Neuron (in vitro differentiated cells): ENCODE measurements at regions not wholly inside any gene's neighbourhood (a gene's known extent, or its start where the extent isn't known, plus 50 kb on each side); places are given as distances from the start of the nearest gene placed in this dataset.

Experiments used
- H2AFZ ChIP-seq: one replicate; pipeline ENCODE4 v1.6.1; 2013; ENCODE audit warnings: low read depth, mild to moderate bottlenecking, inconsistent platforms, low read length, moderate library complexity
- H3K27me3 ChIP-seq: one replicate; pipeline ENCODE4 v1.6.1; 2013; ENCODE audit warnings: low read length; ENCODE audit not compliant: insufficient read depth
- H3K36me3 ChIP-seq: one replicate; pipeline ENCODE4 v1.6.1; 2013; ENCODE audit warnings: low read length; ENCODE audit not compliant: insufficient read depth
- H3K4me1 ChIP-seq: one replicate; pipeline ENCODE4 v1.6.1; 2013; ENCODE audit warnings: low read length; ENCODE audit not compliant: insufficient read depth
- H3K4me3 ChIP-seq: 2 replicates; pipeline ENCODE4 v1.5.1; 2013; ENCODE audit warnings: mild to moderate bottlenecking, low read length, moderate library complexity
- H3K9me3 ChIP-seq: one replicate; pipeline ENCODE4 v1.6.1; 2013; ENCODE audit warnings: low read length

DNA sequence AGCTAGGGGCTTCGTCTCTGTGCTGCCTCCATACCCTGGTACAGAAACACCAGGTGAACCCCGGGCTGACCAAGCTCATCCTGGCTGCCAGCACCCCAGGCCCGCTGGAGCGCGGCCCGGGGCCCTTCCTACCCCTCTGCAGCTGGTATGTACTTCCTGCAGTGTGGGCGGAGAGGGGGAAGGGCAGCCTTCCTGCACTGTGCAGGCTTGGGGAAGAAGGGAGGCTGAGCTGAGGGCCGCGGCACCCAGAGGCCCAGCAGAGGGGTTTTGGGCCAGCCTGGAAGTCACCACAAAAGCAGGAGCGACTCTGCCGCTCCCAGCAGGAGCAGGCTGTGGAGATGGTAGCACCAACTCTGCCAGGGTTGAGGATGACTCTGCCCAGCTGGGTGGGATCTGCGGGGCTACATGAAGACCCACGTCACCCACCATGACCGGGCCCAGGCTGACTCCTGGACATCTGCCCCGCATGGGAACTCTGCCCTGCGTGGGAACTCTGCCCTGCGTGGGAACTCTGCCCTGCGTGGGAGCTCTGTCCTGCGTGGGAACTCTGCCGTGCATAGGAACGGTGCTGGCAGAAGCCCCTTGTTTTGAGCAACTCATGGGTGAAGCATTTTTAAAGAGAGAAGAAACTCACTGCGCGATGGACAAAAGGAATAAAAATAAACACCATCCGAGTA lies 273.3 kb downstream of the NDUFA10 start:
- H3K4me1 ChIP-seq = no peaks in the 10 kb centered on the region
- no peak overlapping the region for H3K4me3 ChIP-seq
- H3K27me3 ChIP-seq = no peaks in the 10 kb centered on the region
- H3K36me3 ChIP-seq = no peaks in the 10 kb centered on the region
- H3K9me3 ChIP-seq = no peaks in the 10 kb centered on the region
- no peak overlapping the region for H2AFZ ChIP-seq

DNA sequence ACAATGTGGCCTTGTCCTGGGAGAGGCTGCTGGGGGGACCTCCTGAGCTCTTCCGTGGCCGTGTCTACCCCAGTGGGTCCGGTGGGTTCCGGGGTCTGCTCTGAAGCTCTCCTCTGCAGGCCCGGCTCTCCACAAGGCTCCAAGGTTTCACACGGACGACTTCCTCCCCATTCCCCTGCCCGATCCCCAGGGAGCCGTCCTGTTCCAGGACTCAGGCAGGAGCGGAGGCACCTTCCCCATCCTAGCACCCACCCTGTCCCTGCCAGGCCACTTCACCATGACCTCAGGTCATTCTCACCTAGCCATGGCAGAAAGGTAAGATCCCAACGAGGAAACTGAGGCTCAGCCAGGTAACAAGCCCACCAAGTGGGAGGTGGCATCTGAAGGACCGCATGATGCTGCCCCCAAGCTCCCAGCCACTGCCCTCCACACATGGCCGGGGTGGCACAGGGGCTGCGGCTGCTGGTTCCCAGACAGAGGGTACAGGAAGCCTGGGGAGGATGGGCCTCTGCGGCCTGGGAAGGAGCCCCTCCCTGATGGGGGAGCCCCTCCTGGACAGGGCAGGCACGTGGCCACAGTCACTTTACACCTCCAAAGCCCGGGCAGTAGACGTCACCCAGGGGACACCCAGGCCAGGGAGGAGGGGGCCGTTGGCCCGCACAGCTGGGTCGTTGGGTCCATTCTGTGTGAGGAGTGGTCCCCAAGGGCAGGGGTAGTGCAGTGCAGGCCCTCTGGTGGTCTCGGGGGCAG lies 274.0 kb downstream of the NDUFA10 start:
- H3K36me3 ChIP-seq = no peaks in the 10 kb centered on the region
- peaks cover 3% of the 10 kb centered on the region for H3K27me3 ChIP-seq
- H2AFZ ChIP-seq = no peak overlapping the region
- H3K9me3 ChIP-seq = no peaks in the 10 kb centered on the region
- H3K4me1 ChIP-seq = no peaks in the 10 kb centered on the region
- no peak overlapping the region for H3K4me3 ChIP-seq

DNA sequence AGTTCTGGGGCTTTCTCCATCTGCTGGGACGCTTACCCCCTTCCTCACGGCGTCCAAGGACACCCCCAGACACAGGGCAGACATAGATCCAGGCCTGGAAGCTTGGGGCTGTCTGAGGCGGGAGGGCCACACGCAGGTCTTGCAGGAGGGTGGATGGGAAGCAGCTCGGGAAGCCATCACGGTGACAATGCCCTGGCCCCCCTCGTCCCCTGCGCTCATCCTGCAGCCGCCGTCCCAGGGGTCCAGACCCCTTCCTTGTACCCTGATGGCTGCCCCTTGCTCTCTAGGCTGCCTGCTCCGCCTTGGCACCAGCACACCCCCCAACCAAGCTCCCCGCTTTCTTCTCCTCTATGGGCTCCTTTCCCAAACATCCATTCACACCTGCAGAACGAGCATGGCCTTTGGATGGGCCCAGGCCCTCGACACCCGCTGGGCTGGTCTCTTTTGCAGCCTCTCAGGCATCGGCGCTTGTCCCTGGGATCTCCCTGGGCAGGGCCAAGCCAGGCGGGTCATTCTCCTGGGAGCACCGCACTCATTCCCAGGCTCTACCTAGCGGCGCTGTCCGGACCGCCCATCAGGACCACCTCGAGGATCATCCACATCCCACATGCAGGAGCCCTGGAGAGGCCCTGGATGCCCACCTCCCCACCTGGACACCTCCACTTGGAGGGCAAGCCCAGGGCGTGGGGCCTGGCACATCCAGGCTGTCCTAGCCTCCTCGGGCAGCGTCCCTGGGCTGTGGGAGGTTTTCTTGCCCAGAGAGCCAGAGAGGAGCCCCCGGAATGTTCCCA lies 274.9 kb downstream of the NDUFA10 start:
- Histone ChIP-seq H3K4me1 (no peaks in the 10 kb centered on the region), H3K9me3 (no peaks in the 10 kb centered on the region), H3K27me3 (peaks cover 10% of the 10 kb centered on the region), H3K36me3 (no peaks in the 10 kb centered on the region), H2AFZ (no peak overlapping the region), H3K4me3 (no peak overlapping the region)

DNA sequence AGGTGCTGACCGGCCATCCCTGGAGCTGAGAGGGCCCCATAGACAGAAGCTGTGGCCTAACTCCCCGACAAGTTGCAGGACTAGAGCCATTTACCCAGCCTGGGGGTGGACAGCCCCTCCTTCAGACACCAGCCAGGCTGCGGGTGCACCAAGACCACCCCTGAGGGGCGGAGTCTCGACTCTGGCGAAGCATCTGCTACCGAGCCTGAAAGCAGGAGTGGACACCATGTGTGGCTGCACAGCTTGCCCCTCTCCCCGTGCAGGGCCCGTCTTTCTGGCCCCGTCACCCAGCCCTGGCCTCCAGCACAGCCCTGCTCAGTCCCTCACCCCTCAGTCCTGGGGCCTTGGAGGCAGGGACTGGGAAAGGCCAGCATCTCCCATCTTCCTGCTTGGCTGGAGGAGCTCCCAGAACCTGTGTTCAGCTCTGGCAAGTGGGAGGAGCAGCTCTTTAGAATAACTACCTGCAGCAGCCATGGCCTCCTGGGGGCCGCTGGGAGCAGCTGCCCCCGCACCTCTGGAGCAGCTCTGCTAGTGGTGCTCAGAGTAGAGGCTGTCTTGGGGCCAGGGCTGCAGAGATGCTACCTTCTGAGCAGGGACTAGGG lies 275.8 kb downstream of the NDUFA10 start:
- Histone ChIP-seq H3K4me1 (no peaks in the 10 kb centered on the region), H3K9me3 (no peaks in the 10 kb centered on the region), H3K27me3 (peaks cover 13% of the 10 kb centered on the region), H2AFZ (no peak overlapping the region), H3K36me3 (no peaks in the 10 kb centered on the region), H3K4me3 (no peak overlapping the region)

DNA sequence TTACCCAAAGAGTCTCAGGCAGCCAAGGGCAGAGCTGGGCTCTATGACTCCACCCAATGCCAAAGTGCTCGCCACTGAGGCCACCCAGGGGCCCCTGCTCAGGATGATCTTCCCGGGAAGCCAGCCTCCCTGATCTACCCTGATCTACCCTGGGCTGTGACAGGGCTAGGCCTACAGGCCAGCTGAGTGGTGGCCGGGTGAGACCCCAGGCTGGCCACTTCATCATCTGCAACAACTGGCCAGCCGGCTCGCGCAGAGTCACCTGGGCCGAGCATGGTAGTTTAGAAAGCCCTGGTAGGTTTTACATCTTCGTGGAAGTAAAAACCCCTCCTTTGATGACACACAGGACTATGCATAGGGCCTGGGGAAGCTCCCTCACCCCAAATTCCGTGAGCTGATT lies 276.3 kb downstream of the NDUFA10 start:
- Histone ChIP-seq H3K27me3 (peaks cover 13% of the 10 kb centered on the region), H3K4me1 (no peaks in the 10 kb centered on the region), H3K9me3 (no peaks in the 10 kb centered on the region), H2AFZ (no peak overlapping the region), H3K36me3 (no peaks in the 10 kb centered on the region), H3K4me3 (no peak overlapping the region)

DNA sequence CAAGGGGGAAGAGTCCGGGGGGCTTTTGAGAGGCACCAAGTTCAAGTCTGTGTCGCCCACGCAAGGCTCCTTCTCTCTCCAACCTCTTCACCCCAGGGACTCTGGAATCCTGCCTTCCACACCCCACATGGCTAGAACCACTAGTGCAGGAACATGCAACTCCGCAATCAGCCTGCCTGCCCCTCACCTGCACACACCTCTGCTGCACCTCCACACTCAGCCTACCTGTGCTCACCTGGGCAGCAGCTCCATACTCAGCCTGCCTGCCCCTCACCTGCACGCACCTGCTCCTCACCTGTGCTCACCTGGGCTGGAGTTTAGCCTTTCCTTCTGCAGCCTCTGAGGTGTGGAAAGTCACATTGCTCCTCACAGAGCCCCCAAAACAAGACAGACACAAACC lies 277.4 kb downstream of the NDUFA10 start:
- Histone ChIP-seq H3K4me3 (no peak overlapping the region), H3K9me3 (no peaks in the 10 kb centered on the region), H3K27me3 (peaks cover 13% of the 10 kb centered on the region), H3K36me3 (no peaks in the 10 kb centered on the region), H3K4me1 (no peaks in the 10 kb centered on the region), H2AFZ (no peak overlapping the region)

DNA sequence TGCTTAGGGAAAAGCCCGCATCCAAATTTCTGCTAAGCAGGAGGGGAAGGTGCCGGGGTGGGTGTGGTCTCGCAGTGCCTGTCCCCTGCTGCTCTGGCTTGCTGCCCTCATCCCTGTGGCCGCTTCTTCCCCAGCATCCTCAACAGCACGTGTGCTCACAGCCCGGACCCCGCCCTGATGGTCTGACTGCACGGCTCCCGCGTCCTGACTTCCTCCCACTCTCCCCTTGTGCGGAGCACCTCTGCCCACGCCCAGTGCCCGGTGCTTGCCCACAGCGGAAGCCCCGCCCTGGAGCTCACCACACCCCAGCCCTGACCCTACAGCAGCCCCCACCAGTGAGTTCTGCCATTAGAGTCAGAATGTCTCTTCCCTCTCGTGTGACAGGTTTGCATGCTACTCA lies 277.9 kb downstream of the NDUFA10 start:
- no peak overlapping the region for H3K4me3 ChIP-seq
- H2AFZ ChIP-seq = no peak overlapping the region
- H3K27me3 ChIP-seq = peaks cover 17% of the 10 kb centered on the region
- no peaks in the 10 kb centered on the region for H3K4me1 ChIP-seq
- no peaks in the 10 kb centered on the region for H3K36me3 ChIP-seq
- no peaks in the 10 kb centered on the region for H3K9me3 ChIP-seq

DNA sequence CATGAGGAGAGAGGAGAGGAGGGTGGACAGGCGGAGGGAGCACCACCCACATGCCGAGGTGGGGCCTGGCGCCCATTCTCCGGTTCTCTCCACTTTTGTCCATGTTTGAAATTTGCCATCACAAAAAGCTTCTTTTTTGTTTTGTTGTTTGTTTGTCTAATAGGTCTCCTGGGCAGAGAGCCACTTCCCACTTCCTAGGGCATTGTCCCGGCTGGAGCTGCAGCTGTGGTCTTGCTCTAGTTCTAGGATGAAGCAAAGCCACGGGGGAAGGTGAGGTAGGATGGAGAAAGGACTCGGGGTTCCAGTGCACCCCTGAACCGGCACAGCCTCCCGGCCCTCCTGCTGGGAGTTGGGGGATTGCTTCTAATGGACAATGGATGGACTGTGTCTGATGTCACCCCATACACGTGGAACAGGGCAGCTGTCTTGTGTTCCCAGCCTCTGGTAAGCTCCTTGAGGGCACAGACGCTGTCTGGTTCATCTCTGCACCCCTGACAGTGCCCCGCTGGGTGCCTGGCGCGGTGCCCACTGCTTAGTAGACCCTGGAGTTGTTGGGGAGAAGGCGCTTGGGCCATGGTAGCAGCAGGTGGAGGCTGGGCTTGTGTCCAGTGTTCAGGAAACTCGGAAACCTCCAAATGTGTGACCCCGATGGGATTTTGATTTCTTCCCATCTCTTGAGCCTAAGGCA lies 278.4 kb downstream of the NDUFA10 start:
- Histone ChIP-seq H2AFZ (no peak overlapping the region), H3K4me1 (no peaks in the 10 kb centered on the region), H3K27me3 (peaks cover 19% of the 10 kb centered on the region), H3K4me3 (no peak overlapping the region), H3K9me3 (no peaks in the 10 kb centered on the region), H3K36me3 (no peaks in the 10 kb centered on the region)

DNA sequence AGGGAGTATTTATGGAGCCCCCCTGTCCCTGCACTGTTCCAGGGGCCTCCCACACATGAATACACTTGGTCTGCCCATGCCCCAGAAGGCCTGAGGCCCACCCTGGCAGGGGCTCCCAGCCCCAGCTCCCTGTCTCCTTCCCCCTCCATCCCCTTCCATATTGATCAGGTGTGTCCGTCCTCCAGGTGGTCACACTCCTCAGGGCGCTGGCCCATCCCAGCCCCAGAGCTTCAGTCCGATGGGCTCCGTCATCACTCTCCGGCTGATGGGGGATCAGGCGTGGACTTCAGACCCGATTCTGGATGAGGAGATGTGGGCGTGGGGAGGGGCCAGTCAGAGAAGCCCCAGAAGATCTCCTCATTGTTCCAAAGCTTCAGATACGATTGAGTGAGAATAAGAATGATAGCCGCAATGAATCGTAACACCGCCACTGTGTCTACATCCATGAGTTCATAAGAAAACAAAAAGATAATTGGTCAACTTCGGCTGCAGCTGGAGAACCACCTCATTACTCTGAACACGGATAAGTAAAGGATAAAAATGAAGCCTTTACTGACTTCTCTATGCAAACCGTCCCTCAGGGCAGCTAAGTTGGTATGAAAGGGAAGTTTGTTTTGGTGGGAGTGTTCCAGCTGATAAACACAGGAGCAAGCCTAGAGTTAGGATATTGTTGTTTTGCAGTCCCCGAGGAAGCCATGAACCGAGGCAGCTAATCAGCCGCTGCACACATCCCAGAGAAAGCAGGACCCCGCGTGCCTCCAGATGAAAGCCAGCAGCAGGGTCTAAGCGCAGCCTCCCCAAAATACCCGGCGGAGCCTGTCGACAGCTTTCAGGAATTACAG lies 279.5 kb downstream of the NDUFA10 start:
- no peaks in the 10 kb centered on the region for H3K4me1 ChIP-seq
- no peak overlapping the region for H2AFZ ChIP-seq
- no peaks in the 10 kb centered on the region for H3K9me3 ChIP-seq
- no peak overlapping the region for H3K4me3 ChIP-seq
- peaks cover 19% of the 10 kb centered on the region for H3K27me3 ChIP-seq
- H3K36me3 ChIP-seq = no peaks in the 10 kb centered on the region

DNA sequence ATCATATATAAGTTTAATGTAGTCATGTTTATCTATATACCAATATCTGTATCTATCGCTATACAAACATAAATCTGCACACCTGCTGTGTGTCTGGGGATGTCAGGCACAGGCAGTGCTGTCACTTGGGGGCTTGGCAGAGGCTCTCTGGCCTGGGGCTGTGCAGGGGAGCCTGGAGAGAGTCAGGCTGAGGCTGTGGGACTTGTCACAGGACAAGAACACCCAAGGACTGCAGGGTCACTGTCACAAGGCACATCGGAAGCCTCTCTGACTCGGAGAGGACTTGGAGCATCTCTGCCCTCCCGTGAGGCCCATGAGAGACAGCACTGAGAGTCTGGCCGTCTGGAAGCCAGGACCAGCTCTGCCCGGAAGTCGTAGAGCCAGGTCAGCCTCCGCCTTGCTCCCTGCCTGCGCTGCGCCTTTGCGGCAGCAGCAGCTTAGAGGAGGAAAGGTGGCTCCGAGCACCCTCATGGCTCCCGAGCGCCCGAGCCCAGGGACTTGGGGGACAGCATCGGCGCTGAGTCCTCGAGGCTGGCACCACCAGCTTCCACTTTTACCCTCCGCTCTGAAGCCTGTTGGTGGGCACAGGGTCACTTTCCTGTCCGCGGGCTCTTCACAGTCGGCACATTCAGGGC lies 280.3 kb downstream of the NDUFA10 start:
- peaks cover 23% of the 10 kb centered on the region for H3K27me3 ChIP-seq
- no peaks in the 10 kb centered on the region for H3K4me1 ChIP-seq
- no peak overlapping the region for H3K4me3 ChIP-seq
- no peaks in the 10 kb centered on the region for H3K9me3 ChIP-seq
- no peaks in the 10 kb centered on the region for H3K36me3 ChIP-seq
- no peak overlapping the region for H2AFZ ChIP-seq

DNA sequence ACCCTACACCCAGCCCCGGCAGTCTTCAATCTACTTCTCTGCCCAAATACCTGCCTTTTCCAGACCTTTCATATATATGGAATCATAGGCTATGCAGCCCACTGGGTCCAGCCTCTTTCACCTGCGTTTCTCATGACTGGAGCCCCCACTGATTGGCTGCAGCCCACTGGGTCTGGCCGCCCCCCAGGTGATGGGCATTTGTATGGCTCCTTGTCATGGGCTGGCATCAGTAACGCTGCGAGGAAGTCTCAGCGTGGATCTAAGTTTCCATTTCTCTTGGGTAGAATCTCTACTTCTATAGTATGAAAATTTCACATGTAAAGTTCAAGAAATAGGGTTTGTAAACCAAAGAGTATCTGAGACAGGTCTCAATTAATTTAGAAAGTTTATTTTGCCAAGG lies 281.9 kb downstream of the NDUFA10 start:
- Histone ChIP-seq H3K4me1 (no peaks in the 10 kb centered on the region), H3K36me3 (no peaks in the 10 kb centered on the region), H3K4me3 (no peak overlapping the region), H3K27me3 (peaks cover 23% of the 10 kb centered on the region), H2AFZ (no peak overlapping the region), H3K9me3 (no peaks in the 10 kb centered on the region)

DNA sequence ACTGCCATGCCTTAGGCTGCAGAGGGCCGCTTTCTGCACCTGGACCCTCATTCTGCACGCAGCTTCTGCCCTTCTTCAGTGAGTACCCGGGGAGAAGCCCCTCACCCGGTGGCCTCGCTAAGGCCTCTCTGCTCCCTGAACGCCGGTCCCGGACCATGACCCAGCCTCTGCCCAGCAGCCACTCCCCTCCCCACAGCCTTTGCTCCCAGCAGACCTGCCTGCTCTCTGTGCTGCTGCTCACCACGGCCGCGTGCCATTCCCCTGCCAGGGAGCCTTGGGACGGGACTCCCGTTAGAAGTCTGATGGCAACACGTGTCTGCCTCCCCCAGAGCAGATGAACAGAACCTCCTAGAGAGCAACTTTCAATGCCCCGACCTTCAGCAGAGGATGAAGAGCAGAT lies 282.8 kb downstream of the NDUFA10 start:
- no peak overlapping the region for H3K4me3 ChIP-seq
- H3K9me3 ChIP-seq = no peaks in the 10 kb centered on the region

More for the DNA sequence above, 282.8 kb downstream of the NDUFA10 start:
- no peaks in the 10 kb centered on the region for H3K36me3 ChIP-seq
- no peak overlapping the region for H2AFZ ChIP-seq
- H3K27me3 ChIP-seq = peaks cover 23% of the 10 kb centered on the region
- no peaks in the 10 kb centered on the region for H3K4me1 ChIP-seq
